Erythroblast (primary cell): ENCODE measurements at regions not wholly inside any gene's neighbourhood (a gene's known extent, or its start where the extent isn't known, plus 50 kb on each side); places are given as distances from the start of the nearest gene placed in this dataset.
"Not testable (repeated sequence)": the region's sequence is repeated elsewhere in the genome, so short reads cannot be mapped to it uniquely, and the experiment has no call there.

Source experiments
- DNase-seq, 2 experiments: peaks; one replicate each; lab custom pipeline; 2025; lab: John Stamatoyannopoulos, UW
- GATA1 ChIP-seq: IDR thresholded peaks from 2 replicates; pipeline ENCODE4 v1.6.1; 2011; ENCODE audit warnings: low read depth, mild to moderate bottlenecking, control low read depth, low read length, moderate library complexity
- POLR2A ChIP-seq: IDR thresholded peaks from 2 replicates; pipeline ENCODE4 v1.6.1; 2011; ENCODE audit warnings: mild to moderate bottlenecking, low read length

- DNase-seq, result no peak
- no peak for TF ChIP-seq GATA1
- TF ChIP-seq POLR2A, result no peak
These were observed 1242.8 kb upstream of the DIAPH2 start for GRCh38 chrX:95441836-95442235.

- no peak for DNase-seq
- TF ChIP-seq POLR2A (no peak), GATA1 (no peak)
These were observed 1199.9 kb upstream of the DIAPH2 start for GRCh38 chrX:95484781-95485180.

- DNase-seq, result peak; percentile 0
- TF ChIP-seq GATA1, result no peak
- no peak for TF ChIP-seq POLR2A
These were observed 1178.9 kb upstream of the DIAPH2 start for GRCh38 chrX:95505721-95506120.

GRCh38 chrX:95509474-95509873 lies 1175.2 kb upstream of the DIAPH2 start:
- DNase-seq, result no peak
- TF ChIP-seq POLR2A (no peak), GATA1 (no peak)

GRCh38 chrX:95524018-95524417 lies 1160.6 kb upstream of the DIAPH2 start:
- not testable (repeated sequence) for DNase-seq

- no peak for TF ChIP-seq GATA1
- TF ChIP-seq POLR2A, result no peak
- DNase-seq, result no peak
These were observed 1148.5 kb upstream of the DIAPH2 start for GRCh38 chrX:95536111-95536510.

GRCh38 chrX:95536661-95537060 lies 1148.0 kb upstream of the DIAPH2 start:
- TF ChIP-seq GATA1 (no peak), POLR2A (no peak)
- DNase-seq, result no peak

- peak; percentile 36 to 59 for DNase-seq
- TF ChIP-seq GATA1 (no peak), POLR2A (no peak)
These were observed 1145.6 kb upstream of the DIAPH2 start for GRCh38 chrX:95539041-95539440.

GRCh38 chrX:95549552-95549951 lies 1135.1 kb upstream of the DIAPH2 start:
- DNase-seq, result not testable (repeated sequence)

GRCh38 chrX:95585321-95585720 lies 1099.3 kb upstream of the DIAPH2 start:
- TF ChIP-seq GATA1, result no peak
- TF ChIP-seq POLR2A, result no peak
- DNase-seq, result no peak

GRCh38 chrX:95612350-95612749 lies 1072.3 kb upstream of the DIAPH2 start:
- no peak for DNase-seq
- TF ChIP-seq GATA1 (no peak), POLR2A (no peak)

- no peak for DNase-seq
- TF ChIP-seq POLR2A, result no peak
- no peak for TF ChIP-seq GATA1
These were observed 1062.4 kb upstream of the DIAPH2 start for GRCh38 chrX:95622200-95622599.

GRCh38 chrX:95626748-95627147 lies 1057.9 kb upstream of the DIAPH2 start:
- no peak for DNase-seq
- TF ChIP-seq GATA1, result no peak

- no peak for TF ChIP-seq GATA1
- no peak for TF ChIP-seq POLR2A
- no peak for DNase-seq
These were observed 1055.8 kb upstream of the DIAPH2 start for GRCh38 chrX:95628796-95629195.

- TF ChIP-seq POLR2A (no peak), GATA1 (no peak)
- DNase-seq, result peak; percentile 0
These were observed 1054.9 kb upstream of the DIAPH2 start for GRCh38 chrX:95629737-95630136.

GRCh38 chrX:95640226-95640625 lies 1044.4 kb upstream of the DIAPH2 start:
- DNase-seq, result no peak
- TF ChIP-seq GATA1 (no peak), POLR2A (no peak)

GRCh38 chrX:95645738-95646137 lies 1038.9 kb upstream of the DIAPH2 start:
- no peak for DNase-seq
- no peak for TF ChIP-seq POLR2A
- TF ChIP-seq GATA1, result no peak
